ENCODE measurements at regions not wholly inside any gene's neighbourhood (a gene's known extent, or its start where the extent isn't known, plus 50 kb on each side); places are given as distances from the start of the nearest gene placed in this dataset.

GRCh38 chr13:37953696-37954095 lies 84.1 kb upstream of the TRPC4 start:
- TF ChIP-seq CTCF (conservative IDR thresholded peaks at IDR 0.05; ENCODE audit: low read depth, low read length), result no peak
- no peak for TF ChIP-seq POLR2A (IDR thresholded peaks at IDR 0.05; ENCODE audit: low read depth, low read length)
- no peak for TF ChIP-seq RFX5 (IDR thresholded peaks at IDR 0.05; ENCODE audit: low read depth, low read length)
- TF ChIP-seq CHD1 (IDR thresholded peaks at IDR 0.05; ENCODE audit: low read depth, low read length), result no peak
- TF ChIP-seq MAZ (IDR thresholded peaks at IDR 0.05; ENCODE audit: borderline replicate concordance, low read depth, low read length), result no peak
- no peak for TF ChIP-seq MXI1 (IDR thresholded peaks at IDR 0.05; ENCODE audit: borderline replicate concordance, low read depth, low read length)
- no peak for TF ChIP-seq BHLHE40 (IDR thresholded peaks at IDR 0.05; ENCODE audit: low read depth, low read length)
- TF ChIP-seq RCOR1 (IDR thresholded peaks at IDR 0.05; ENCODE audit: insufficient replicate concordance, low read length), result no peak
